Bronchial epithelial cell (primary cell): ENCODE measurements at regions not wholly inside any gene's neighbourhood (a gene's known extent, or its start where the extent isn't known, plus 50 kb on each side); places are given as distances from the start of the nearest gene placed in this dataset.
"Not testable (repeated sequence)": the region's sequence is repeated elsewhere in the genome, so short reads cannot be mapped to it uniquely, and the experiment has no call there.

ENCODE experiments used
- DNase-seq: peaks from one replicate; pipeline ENCODE4 v3.0.0-alpha.2; 2010; ENCODE audit warnings: low read depth
- FAIRE-seq: peaks from 2 replicates; lab custom pipeline; 2011; peaks lifted over from hg19 to GRCh38; lab: Jason Lieb, UNC
- H3K27me3 ChIP-seq: 2 replicates; pipeline ENCODE4 v1.5.1; 2011; ENCODE audit warnings: low read length; ENCODE audit not compliant: control insufficient read depth, insufficient read depth
- H3K36me3 ChIP-seq: 2 replicates; pipeline ENCODE4 v1.5.1; 2011; ENCODE audit warnings: low read length; ENCODE audit not compliant: control insufficient read depth, insufficient read depth
- H3K4me3 ChIP-seq: 2 replicates; pipeline ENCODE4 v1.5.1; 2011; ENCODE audit warnings: mild to moderate bottlenecking, low read depth, low read length, control low read depth
- TF ChIP-seq, protein P1 (sequence below): IDR thresholded peaks from 2 replicates; pipeline ENCODE4 v1.5.1; 2011; ENCODE audit warnings: mild to moderate bottlenecking, moderate library complexity, low read length, control low read depth, inconsistent platforms; ENCODE audit not compliant: insufficient read depth, severe bottlenecking

- Histone ChIP-seq H3K27me3 (no peaks in the 10 kb centered on the region), H3K36me3 (no peaks in the 10 kb centered on the region), H3K4me3 (no peak overlapping the region)
- FAIRE-seq (no peak), DNase-seq (peak; percentile 61)
- TF ChIP-seq, protein P1, sequence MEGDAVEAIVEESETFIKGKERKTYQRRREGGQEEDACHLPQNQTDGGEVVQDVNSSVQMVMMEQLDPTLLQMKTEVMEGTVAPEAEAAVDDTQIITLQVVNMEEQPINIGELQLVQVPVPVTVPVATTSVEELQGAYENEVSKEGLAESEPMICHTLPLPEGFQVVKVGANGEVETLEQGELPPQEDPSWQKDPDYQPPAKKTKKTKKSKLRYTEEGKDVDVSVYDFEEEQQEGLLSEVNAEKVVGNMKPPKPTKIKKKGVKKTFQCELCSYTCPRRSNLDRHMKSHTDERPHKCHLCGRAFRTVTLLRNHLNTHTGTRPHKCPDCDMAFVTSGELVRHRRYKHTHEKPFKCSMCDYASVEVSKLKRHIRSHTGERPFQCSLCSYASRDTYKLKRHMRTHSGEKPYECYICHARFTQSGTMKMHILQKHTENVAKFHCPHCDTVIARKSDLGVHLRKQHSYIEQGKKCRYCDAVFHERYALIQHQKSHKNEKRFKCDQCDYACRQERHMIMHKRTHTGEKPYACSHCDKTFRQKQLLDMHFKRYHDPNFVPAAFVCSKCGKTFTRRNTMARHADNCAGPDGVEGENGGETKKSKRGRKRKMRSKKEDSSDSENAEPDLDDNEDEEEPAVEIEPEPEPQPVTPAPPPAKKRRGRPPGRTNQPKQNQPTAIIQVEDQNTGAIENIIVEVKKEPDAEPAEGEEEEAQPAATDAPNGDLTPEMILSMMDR, result peak; percentile 59
These were observed 831.9 kb downstream of the TRIML1 start for GRCh38 chr4:188971125-188971524.

GRCh38 chr4:188975271-188975670 is 836.0 kb downstream of the TRIML1 start:
- TF ChIP-seq, protein P1, result no peak
- no peak for DNase-seq
- no peak overlapping the region for H3K4me3 ChIP-seq
- no peaks in the 10 kb centered on the region for H3K27me3 ChIP-seq
- no peak for FAIRE-seq
- H3K36me3 ChIP-seq, result no peaks in the 10 kb centered on the region

GRCh38 chr4:188976644-188977115 is 837.4 kb downstream of the TRIML1 start:
- H3K36me3 ChIP-seq, result no peaks in the 10 kb centered on the region
- H3K4me3 ChIP-seq, result no peak overlapping the region
- TF ChIP-seq, protein P1, result no peak
- FAIRE-seq, result no peak
- DNase-seq, result peak; percentile 55
- H3K27me3 ChIP-seq, result no peaks in the 10 kb centered on the region

DNA sequence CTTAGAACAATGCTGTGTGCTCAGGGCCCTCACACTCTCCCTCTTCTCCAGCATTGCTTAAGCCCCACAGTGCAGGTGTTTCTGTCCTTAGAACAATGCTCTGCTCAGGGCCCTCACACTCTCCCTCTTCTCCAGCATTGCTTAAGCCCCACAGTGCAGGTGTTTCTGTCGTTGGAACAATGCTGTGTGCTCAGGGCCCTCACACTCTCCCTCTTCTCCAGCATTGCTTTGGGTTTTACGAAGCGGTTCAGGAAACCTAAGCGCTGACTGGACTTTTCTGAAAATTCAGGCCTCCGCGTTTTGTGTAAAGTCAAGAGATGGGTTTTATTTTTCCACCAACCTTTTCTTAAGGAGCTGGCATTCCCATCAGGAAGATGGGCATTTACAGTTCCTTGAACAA is 838.0 kb downstream of the TRIML1 start:
- H3K27me3 ChIP-seq, FAIRE-seq, DNase-seq, H3K4me3 ChIP-seq, H3K36me3 ChIP-seq: not testable (repeated sequence)

GRCh38 chr4:188984518-188984917 is 845.3 kb downstream of the TRIML1 start:
- no peak for FAIRE-seq

GRCh38 chr4:188986271-188986689 is 847.0 kb downstream of the TRIML1 start:
- FAIRE-seq, result peak; percentile 77
- Histone ChIP-seq H3K36me3 (no peaks in the 10 kb centered on the region), H3K27me3 (no peaks in the 10 kb centered on the region), H3K4me3 (no peak overlapping the region)
- TF ChIP-seq, protein P1, result no peak
- peak; percentile 94 for DNase-seq

More at GRCh38 chr4:188984518-188984917, 845.3 kb downstream of the TRIML1 start:
- no peaks in the 10 kb centered on the region for H3K36me3 ChIP-seq
- no peaks in the 10 kb centered on the region for H3K27me3 ChIP-seq
- no peak for DNase-seq
- TF ChIP-seq, protein P1, result no peak
- no peak overlapping the region for H3K4me3 ChIP-seq
